ENCODE measurements at regions not wholly inside any gene's neighbourhood (a gene's known extent, or its start where the extent isn't known, plus 50 kb on each side); places are given as distances from the start of the nearest gene placed in this dataset.
"Not testable (repeated sequence)": the region's sequence is repeated elsewhere in the genome, so short reads cannot be mapped to it uniquely, and the experiment has no call there.

- Histone ChIP-seq H4K20me1 (ENCODE audit: low read length) (no peaks in the 10 kb centered on the region), H3K36me3 (ENCODE audit: low read depth, low read length) (no peaks in the 10 kb centered on the region), H3K27ac (ENCODE audit: low read length) (no peak overlapping the region), H3K27me3 (ENCODE audit: low read length) (no peaks in the 10 kb centered on the region), H3K4me2 (ENCODE audit: low read length) (no peak overlapping the region), H2AFZ (ENCODE audit: low read length) (no peak overlapping the region), H3K9me3 (ENCODE audit: low read length) (no peaks in the 10 kb centered on the region), H3F3A (ENCODE audit: low read length, unreplicated experiment) (no peaks in the 10 kb centered on the region), H3K9me2 (replicated peaks; ENCODE audit: low read length) (no peaks in the 10 kb centered on the region), H3K4me3 (ENCODE audit: low read length) (no peak overlapping the region), H3K9ac (ENCODE audit: low read length) (no peak overlapping the region), H3K4me1 (ENCODE audit: insufficient read depth, low read length) (no peaks in the 10 kb centered on the region), H3K79me2 (ENCODE audit: low read length) (no peaks in the 10 kb centered on the region)
- ChIA-PET POLR2A (ENCODE audit: unreplicated experiment) (no interaction called here), CTCF (no interaction called here)
- intact Hi-C loops (cut with micrococcal nuclease): no loop called here
- DNase-seq: no peak
- no peak for ATAC-seq
- no TSS peak for BruUV-seq (replicated peaks)
- TF ChIP-seq EZH2 (IDR thresholded peaks at IDR 0.05; ENCODE audit: low read length, unreplicated experiment) (no peak), CTCF (conservative IDR thresholded peaks at IDR 0.05; ENCODE audit: low read depth, low read length) (no peak), EZH2phosphoT487 (IDR thresholded peaks at IDR 0.05; ENCODE audit: borderline replicate concordance, low read length) (no peak)
Observed at GRCh38 chr9:85081963-85082362, 412.4 kb downstream of the NTRK2 start.

GRCh38 chr9:85079349-85079748, 409.8 kb downstream of the NTRK2 start:
- no peak overlapping the region for H3K4me3 ChIP-seq (ENCODE audit: low read length)
- ChIA-PET CTCF (no interaction called here), POLR2A (ENCODE audit: unreplicated experiment) (no interaction called here)
- no peaks in the 10 kb centered on the region for H3K4me1 ChIP-seq (ENCODE audit: insufficient read depth, low read length)
- H3K9me3 ChIP-seq (ENCODE audit: low read length): no peaks in the 10 kb centered on the region
- H3K4me2 ChIP-seq (ENCODE audit: low read length): no peak overlapping the region
- no peak overlapping the region for H3K27ac ChIP-seq (ENCODE audit: low read length)
- no peaks in the 10 kb centered on the region for H3K79me2 ChIP-seq (ENCODE audit: low read length)
- no peak overlapping the region for H3K9ac ChIP-seq (ENCODE audit: low read length)
- TF ChIP-seq EZH2phosphoT487 (IDR thresholded peaks at IDR 0.05; ENCODE audit: borderline replicate concordance, low read length) (no peak), EZH2 (IDR thresholded peaks at IDR 0.05; ENCODE audit: low read length, unreplicated experiment) (no peak), CTCF (conservative IDR thresholded peaks at IDR 0.05; ENCODE audit: low read depth, low read length) (no peak)
- no peaks in the 10 kb centered on the region for H3F3A ChIP-seq (ENCODE audit: low read length, unreplicated experiment)
- intact Hi-C loops (cut with micrococcal nuclease): no loop called here
- no peak overlapping the region for H2AFZ ChIP-seq (ENCODE audit: low read length)
- H3K36me3 ChIP-seq (ENCODE audit: low read depth, low read length): no peaks in the 10 kb centered on the region
- DNase-seq: no peak
- no peaks in the 10 kb centered on the region for H3K9me2 ChIP-seq (replicated peaks; ENCODE audit: low read length)
- no peaks in the 10 kb centered on the region for H4K20me1 ChIP-seq (ENCODE audit: low read length)
- BruUV-seq (replicated peaks): no TSS peak
- no peak for ATAC-seq
- no peaks in the 10 kb centered on the region for H3K27me3 ChIP-seq (ENCODE audit: low read length)

GRCh38 chr9:85077944-85078343, 408.4 kb downstream of the NTRK2 start:
- TF ChIP-seq CTCF (conservative IDR thresholded peaks at IDR 0.05; ENCODE audit: low read depth, low read length) (no peak), EZH2phosphoT487 (IDR thresholded peaks at IDR 0.05; ENCODE audit: borderline replicate concordance, low read length) (no peak), EZH2 (IDR thresholded peaks at IDR 0.05; ENCODE audit: low read length, unreplicated experiment) (no peak)
- POLR2A ChIA-PET (ENCODE audit: unreplicated experiment): no interaction called here

GRCh38 chr9:85077146-85077545, 407.6 kb downstream of the NTRK2 start:
- H3K9ac ChIP-seq (ENCODE audit: low read length); H4K20me1 ChIP-seq (ENCODE audit: low read length); H3K27me3 ChIP-seq (ENCODE audit: low read length); H3K4me1 ChIP-seq (ENCODE audit: insufficient read depth, low read length); DNase-seq; ATAC-seq; H3K36me3 ChIP-seq (ENCODE audit: low read depth, low read length); intact Hi-C loops (cut with micrococcal nuclease); H3K9me3 ChIP-seq (ENCODE audit: low read length); H3K4me2 ChIP-seq (ENCODE audit: low read length); H2AFZ ChIP-seq (ENCODE audit: low read length); H3K9me2 ChIP-seq (replicated peaks; ENCODE audit: low read length); H3K79me2 ChIP-seq (ENCODE audit: low read length); H3K27ac ChIP-seq (ENCODE audit: low read length); POLR2A ChIA-PET (ENCODE audit: unreplicated experiment); H3F3A ChIP-seq (ENCODE audit: low read length, unreplicated experiment); H3K4me3 ChIP-seq (ENCODE audit: low read length); BruUV-seq (replicated peaks); CTCF ChIA-PET: not testable (repeated sequence)

More at GRCh38 chr9:85077944-85078343, 408.4 kb downstream of the NTRK2 start:
- no peaks in the 10 kb centered on the region for H4K20me1 ChIP-seq (ENCODE audit: low read length)
- H3K27ac ChIP-seq (ENCODE audit: low read length): no peak overlapping the region
- intact Hi-C loops (cut with micrococcal nuclease): no loop called here
- no peaks in the 10 kb centered on the region for H3K4me1 ChIP-seq (ENCODE audit: insufficient read depth, low read length)
- H3K9me3 ChIP-seq (ENCODE audit: low read length): no peaks in the 10 kb centered on the region
- no peaks in the 10 kb centered on the region for H3K9me2 ChIP-seq (replicated peaks; ENCODE audit: low read length)
- no peaks in the 10 kb centered on the region for H3K79me2 ChIP-seq (ENCODE audit: low read length)
- no peaks in the 10 kb centered on the region for H3F3A ChIP-seq (ENCODE audit: low read length, unreplicated experiment)
- no peak overlapping the region for H3K4me3 ChIP-seq (ENCODE audit: low read length)
- ATAC-seq (no peak), DNase-seq (no peak)
- H2AFZ ChIP-seq (ENCODE audit: low read length): no peak overlapping the region
- no peak overlapping the region for H3K9ac ChIP-seq (ENCODE audit: low read length)
- H3K36me3 ChIP-seq (ENCODE audit: low read depth, low read length): no peaks in the 10 kb centered on the region
- CTCF ChIA-PET: no interaction called here
- BruUV-seq (replicated peaks): no TSS peak
- H3K27me3 ChIP-seq (ENCODE audit: low read length): no peaks in the 10 kb centered on the region
- H3K4me2 ChIP-seq (ENCODE audit: low read length): no peak overlapping the region

Measured in PC-3 (cell line).